Left forelimb (tissue), 1 donor: ENCODE measurements at regions not wholly inside any gene's neighbourhood (a gene's known extent, or its start where the extent isn't known, plus 50 kb on each side); places are given as distances from the start of the nearest gene placed in this dataset.
"Not testable (repeated sequence)": the region's sequence is repeated elsewhere in the genome, so short reads cannot be mapped to it uniquely, and the experiment has no call there.

Source experiments
- DNase-seq: peaks from one replicate; pipeline ENCODE4 v3.0.0-alpha.2; 2018; ENCODE audit warnings: low spot score

DNA sequence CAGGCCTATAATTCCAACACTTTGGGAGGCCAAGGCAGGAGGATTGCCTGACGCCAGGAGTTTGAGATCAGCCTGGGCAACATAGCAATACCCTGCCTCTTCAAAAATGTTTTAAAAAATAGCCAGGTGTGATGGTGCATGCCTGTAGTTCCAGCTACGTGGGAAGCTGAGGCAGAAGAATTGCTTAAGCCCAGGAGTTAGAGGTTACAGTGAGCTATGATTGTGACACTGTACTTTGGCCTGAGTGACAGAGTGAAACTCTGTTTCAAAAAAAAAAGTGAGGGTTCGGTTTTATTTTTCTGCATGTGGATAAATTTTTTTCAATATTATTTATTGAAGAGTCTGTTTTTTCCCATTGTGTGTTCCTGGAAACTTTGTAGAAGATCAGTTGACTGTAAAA, 208.1 kb downstream of the SLC4A3 start:
- DNase-seq: no peak

DNA sequence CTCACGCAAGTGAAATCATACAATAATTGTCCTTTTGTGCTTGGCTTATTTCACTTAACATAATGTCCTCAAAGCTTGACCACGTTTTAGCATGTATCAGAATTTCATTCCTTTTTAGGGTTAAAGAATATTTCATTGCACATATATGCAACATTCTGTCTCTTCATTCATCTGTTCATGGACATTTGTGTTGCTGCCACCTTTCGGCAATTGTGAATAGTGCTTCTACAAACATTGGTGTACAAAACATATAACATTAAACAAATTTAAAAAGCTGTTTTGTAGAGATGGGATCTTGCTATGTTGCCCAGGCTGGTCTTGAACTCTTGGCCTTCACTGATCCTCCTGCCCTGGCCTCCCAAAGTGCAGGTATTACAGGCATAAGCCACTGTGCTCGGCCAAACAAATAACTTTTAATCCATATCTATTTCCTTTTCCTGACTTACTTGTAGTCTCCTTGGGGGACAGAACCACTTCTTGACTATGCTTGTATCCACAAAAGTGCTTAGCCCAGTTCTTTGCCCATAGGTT, 209.3 kb downstream of the SLC4A3 start:
- DNase-seq: no peak

DNA sequence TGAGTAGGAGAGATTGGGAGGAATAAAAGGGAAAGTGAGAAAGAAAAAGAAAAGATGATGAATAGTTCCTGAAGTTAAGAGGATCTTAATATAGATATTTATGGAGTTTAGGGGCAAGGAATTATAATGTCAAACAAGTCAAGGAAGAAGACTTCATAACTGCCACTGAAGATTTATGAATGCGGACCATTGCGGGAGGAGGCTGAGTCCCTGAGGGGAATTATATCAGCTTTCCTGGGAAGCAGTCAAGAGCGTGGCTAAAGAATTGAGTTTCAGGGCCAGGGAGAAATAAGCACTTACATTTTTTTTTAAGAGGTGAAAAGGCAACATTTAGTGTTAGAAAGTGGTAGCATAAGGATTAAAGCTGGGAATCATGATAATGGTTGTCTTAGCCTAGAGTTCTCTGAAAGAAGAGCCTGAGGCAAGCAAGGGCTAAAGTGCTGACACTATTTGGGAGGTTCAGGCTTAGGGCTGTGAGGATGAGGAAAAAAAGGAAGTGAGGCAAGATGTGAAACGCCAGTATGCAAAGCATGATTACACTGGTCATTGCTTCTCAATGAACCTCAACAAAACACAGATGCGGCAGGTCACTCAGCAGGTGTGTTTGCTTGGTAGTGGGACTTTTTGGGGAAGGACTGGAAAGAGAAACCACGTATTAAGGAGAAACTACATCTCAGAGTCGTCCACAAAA, 217.1 kb downstream of the SLC4A3 start:
- no peak for DNase-seq

DNA sequence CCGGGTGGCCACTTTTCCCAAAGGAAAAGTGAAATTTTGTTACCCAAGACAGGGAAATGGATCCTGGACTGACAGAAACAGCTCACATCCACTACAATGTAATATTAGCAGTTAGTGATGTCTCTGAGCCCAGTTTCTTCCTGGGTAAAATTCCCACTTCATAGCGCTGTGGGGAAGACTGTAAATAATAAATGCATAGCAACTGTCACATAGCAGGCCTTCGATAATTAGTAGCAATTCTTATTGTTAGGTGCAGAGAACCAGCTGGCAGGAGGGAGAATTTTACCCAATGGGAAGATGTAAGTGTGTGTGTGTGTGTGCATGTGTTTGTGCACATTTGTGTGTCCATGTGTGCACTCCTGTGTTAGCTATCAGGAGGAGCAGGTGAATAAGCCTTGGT, 221.5 kb downstream of the SLC4A3 start:
- DNase-seq: no peak

DNA sequence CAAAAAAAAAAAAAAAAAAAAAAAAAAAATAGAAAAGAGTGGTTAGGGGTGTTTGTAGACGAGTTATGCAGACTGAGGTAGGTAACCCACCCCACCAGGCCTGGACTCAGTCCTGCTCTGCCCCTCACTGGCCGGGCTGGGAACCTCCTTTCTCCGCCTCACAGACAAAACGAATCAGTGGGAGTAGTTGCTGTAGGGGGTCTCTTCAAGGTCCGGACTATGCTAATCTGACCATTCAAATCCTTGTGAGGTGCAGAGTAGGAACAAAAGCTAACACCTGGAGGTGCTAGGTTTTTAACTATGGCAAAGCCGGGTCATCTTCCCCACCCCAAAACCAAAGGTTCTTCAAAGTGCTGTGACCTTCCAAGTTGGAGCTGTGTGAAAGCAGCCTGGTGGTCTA, 223.7 kb downstream of the SLC4A3 start:
- DNase-seq: no peak

DNA sequence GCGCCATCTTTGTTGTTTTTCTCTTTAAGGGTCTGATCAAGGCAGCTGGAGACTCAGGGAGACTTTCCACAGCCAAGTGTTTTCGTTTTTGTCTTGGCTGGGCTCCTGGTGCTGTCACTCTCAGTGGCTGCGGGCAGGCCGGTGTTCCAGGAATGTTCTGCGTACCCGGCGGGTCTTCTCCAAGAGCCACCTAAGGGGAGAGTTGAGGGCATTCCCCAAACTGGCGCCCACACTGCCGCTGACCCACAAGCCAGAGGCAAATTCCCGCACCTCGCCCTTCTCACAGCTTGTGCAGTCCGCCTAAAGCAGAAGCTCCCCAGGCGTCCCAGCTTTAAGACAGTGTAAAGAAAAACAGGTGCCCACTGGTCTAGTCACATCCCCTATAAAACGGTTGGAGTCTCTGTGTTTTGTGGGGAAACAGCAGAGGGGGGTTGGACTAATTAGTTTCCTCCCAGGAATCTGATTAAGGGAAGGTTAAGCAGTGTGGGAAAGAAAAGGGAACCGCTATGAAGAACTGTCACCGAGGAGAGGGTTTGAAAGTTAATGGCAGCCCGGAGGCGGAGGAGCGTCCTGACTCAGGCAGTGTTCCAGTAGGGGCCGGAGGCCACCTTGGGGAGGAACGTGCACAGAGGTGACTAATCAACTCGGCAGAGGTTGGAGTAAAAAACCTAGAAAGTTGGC, 224.5 kb downstream of the SLC4A3 start:
- no peak for DNase-seq

DNA sequence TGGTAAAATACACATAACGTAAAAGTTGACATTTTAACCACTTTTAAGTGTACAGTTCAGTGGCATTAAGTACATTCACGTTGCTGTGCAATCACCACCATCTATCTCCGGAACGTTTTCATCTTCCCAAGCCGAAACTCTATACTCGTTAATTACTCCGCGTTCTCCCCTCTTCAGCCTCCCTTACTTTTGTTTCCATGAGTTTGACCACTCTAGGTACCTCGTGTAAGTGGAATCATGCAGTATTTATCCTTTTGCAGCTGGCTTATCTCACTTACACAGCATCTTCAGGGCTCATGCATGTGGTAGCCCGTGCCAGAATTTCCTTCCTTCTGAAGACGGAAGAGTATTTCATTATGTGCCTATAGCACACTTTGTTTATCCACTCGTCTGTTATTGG, 225.2 kb downstream of the SLC4A3 start:
- no peak for DNase-seq

DNA sequence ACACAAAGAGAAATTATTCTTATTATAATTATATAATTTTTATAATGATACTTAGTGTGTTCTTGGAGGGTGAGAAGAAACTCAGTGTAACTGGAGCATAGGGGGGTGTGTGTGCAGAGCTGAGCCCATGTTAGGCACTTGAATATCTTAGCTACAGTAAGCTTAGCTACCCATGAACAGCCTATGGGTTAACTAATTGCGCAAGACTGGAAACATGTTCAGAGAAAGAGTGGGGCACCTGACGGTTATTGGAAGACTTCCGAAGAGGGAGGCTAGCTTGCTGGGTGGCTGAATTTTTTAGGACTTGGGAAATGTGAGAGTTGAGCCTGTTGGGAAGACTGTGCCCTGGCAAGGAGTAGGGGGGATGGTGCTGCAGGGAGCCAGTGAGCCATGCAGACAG, 229.2 kb downstream of the SLC4A3 start:
- no peak for DNase-seq

DNA sequence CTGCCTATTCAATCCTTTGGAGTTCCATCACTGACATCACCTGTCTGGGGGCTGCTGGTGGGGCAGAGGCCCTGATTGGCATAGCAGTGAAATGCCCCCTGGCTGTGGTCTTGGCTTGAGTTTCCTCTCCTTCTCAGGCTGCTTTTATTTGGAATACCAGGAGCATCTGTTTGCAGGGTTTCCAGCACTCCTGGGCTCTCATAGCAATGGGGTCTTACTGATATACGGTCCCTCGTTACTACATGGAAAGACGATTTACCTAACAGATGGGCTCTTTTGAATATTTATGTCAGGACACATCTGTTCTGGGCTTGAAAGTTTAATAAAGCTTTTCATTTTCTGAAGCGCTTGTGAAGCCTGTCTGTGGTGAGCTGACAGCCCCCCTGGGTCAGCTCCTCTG, 230.3 kb downstream of the SLC4A3 start:
- no peak for DNase-seq

DNA sequence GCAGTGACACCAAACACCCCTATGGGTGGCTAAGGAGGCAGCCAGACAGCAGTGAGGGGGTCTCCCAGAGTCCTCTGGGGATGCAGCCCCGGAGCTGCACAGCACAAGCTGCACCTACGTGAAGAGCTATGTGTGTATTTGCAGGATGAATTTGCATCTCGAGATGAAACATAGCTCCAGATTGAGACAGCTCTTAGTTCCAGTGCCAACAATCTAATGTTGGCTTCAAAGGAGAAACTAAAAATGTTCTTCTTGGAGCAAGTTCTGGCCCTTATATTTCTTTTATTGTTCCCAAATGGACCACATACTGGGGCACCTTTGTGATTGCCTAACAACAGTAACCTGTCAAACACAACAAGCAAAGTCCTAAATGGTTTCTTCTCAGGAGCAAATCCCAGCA, 233.9 kb downstream of the SLC4A3 start:
- no peak for DNase-seq

DNA sequence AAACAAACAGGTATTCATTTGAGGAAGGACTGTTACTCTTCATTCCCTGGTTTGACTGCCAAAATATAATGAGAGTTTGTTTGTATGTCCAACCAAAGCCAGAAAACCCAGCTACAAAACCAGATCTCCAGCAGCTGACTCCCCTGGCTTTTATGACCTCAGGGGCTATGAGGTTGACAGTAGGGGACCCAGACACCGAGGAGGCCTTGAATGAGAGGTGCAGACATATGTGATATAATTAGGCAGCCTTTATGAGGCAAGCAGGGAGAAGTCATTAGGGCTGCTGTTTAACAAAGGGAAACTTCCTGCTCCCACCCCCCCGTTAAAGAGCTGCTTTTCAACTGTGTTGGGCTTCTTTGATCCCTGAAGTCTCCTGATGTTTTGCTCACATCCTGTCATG, 236.7 kb downstream of the SLC4A3 start:
- no peak for DNase-seq

DNA sequence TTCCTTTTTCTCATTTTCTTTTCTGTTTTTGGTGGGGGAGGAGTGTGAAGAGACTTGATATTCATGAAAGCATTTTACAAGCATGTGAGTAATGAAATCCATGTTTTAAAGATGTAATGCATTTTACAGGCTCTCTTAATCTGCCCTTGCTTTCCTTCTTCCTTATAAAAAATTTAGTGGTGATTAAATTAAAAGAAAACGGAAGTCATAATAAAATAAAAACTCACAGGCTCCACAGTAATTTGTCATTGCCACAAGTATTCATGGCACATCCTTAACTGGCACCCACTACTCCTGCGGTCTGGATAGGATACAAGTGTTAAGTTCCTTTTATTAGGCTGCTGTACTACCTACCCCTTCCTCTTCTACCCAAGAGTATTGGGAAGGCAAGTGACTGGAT, 241.2 kb downstream of the SLC4A3 start:
- no peak for DNase-seq

DNA sequence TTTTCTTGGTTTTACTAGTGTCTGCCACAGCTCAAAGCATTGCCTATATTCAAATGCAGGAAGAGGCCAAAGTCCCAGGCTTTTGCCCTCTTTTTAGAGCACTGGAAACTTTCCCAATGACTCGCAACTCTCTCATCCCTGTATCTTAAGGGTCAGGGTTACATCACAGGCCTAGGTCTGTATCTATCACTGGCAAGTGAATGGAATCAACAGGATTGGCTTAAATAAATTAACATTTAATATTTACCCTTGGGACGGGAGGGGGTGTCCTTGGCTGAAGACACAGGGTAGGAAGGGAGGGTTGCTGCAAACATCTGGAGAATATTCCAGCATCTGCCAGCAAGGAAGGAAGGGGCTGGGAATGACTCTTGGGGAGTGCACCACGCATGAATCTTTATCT, 242.6 kb downstream of the SLC4A3 start:
- DNase-seq: no peak

DNA sequence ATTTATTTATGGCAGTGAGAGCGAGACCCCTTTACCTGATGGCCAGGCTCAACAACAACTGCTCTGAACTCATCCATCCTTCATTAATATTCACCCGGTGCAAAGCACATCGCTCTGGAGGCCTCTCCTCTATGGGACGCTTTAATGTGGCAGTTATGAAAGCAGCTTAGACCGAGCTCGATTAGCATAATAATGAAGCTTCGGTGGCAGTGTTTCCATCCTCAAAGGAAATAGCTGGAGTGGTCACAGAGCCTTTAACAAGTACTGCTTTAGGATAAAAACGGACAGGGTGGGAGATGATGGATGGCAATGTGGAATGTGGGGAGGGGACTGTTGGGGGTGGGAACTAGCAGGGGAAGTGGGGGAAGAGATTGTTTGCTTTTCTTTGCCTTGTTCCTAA, 243.9 kb downstream of the SLC4A3 start:
- DNase-seq: no peak

DNA sequence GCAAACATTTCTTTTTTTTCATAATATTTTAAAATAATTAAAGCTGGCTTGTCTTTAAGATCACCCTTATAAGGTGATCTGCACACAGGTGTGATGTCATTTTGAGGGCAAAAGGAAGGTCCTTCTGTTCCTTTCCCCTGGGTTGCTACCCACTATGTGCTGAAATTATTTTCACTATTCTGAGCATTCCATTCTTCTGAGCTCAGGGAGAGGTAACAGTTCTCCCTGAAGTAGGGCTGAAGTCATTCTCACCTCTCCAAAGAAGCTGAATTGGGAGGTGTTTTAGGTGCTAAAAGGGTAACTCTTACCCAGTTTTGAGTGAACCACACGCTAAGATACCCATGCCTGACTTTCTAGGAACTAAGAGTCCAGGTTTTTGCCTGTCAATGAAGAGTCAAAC, 247.6 kb downstream of the SLC4A3 start:
- no peak for DNase-seq

DNA sequence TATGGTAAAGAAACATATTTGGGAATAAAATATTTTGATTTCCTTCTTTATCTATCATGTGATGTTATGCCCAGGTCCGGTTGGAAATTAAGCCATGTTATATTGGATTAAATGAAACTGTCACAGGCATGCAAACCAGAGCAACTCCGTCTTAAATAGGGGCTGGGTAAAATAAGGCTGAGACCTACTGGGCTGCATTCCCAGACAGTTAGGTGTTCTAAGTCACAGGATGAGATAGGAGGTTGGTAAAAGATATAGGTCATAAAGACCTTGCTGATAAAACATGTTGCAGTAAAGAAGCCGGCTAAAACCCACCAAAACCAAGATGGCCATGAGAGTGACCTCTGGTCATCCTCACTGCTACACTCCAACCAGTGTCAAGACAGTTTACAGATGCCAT, 248.6 kb downstream of the SLC4A3 start:
- not testable (repeated sequence) for DNase-seq

DNA sequence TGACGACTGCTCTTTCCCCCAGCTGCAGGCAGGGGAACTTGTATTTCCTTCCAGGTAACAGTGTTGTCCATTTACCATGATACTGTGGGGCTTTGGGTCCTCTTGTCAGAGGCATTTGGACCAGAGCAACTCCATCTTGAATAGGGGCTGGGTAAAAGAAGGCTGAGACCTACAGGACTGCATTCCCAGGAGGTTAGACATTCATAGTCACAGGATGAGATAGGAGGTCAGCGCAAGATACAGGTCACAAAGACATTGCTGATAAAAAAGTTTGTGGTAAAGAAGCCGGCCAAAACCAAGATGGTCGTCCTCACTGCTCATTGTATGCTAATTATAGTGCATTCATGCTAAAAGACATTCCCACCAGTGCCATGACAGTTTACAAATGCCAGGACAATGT, 249.5 kb downstream of the SLC4A3 start:
- no peak for DNase-seq

DNA sequence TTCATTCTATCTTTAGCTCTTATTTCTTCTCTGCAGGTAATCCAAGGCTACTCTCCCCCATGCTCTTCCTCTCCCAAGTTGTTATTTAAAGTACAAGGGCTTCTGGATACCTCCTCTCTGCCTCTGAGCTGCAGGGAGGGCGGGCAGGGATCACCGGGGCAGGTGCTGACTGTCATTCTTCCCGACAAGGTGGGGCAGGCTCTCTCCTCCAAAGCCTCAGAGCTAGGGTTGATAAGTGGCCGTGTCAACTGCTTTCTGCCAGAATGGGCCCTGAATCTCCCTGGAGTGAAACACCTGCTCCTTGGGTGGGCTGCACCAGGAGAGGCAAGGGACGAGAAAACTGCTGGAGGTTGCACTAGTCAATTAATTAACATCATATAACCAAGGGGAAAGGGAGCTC, 250.3 kb downstream of the SLC4A3 start:
- DNase-seq: no peak

DNA sequence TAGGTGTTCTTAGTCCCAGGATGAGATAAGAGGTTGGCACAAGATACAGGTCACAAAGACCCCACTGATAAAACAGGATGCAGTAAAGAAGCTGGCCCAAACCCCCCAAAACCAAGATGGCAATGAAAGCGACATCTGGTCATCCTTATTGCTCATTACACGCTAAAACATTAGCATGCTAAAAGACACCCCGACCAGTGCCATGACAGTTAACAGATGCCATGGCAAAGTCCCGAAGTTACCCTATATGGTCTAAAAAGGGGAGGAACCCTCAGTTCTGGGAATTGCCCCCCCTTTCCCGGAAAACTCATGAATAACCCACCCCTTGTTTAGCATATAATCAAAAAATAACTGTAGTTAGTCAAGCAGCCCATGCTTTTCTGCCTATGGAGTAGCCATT, 251.1 kb downstream of the SLC4A3 start:
- no peak for DNase-seq

DNA sequence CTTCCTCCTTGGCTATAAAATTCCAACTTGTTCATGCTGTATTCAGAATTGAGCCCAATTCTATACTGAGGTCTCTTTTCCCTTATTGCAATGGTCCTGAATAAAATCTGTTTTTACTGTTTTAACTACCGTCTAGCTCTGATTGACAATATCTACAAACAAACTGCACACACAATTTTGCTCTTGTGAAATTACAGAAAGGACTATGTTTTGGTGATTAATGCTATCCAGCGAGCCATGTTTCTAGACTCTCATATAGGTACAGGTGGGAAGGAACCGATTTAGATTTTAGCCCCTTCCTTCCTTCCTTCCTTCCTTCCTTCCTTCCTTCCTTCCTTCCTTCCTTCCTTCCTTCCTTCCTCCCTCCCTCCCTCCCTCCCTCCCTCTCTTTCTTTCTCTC, 254.4 kb downstream of the SLC4A3 start:
- no peak for DNase-seq

DNA sequence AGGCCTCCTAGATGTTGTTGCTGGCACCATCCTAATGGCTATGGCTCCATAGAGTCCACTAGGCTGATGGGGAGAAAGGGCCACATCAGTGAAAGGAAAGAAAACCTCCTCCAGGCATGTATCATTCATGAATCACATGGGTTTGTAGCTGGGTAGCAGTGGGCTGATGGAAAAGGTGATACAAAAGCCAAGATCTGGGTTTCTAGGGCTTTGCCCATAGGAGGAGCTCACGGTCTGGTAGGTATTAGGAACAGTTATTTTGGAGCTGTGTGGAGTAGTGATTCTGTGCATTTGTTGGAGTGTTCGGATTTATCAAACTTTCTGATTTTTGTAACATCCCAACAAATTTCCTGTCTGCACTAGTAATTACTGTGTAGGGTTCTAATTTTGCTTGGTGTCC, 259.2 kb downstream of the SLC4A3 start:
- DNase-seq: no peak

DNA sequence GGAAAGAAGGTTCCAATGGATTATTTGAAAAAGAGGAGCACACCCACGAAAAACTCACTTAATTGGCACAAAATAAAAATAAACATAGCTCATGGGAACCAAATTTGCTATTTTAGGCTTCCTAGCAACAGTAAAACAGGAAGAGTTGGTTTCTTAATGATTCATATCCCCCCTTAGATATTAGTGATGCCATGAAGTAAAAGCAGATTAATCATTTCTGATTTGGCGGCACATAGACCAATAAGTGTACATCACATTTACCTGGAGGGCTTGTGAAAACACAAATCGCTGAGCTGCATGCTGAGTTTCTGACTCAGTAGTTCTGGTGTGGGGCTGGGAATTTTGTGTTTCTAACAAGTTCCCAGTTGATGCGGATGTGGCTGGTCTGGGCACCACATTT, 260.4 kb downstream of the SLC4A3 start:
- no peak for DNase-seq

DNA sequence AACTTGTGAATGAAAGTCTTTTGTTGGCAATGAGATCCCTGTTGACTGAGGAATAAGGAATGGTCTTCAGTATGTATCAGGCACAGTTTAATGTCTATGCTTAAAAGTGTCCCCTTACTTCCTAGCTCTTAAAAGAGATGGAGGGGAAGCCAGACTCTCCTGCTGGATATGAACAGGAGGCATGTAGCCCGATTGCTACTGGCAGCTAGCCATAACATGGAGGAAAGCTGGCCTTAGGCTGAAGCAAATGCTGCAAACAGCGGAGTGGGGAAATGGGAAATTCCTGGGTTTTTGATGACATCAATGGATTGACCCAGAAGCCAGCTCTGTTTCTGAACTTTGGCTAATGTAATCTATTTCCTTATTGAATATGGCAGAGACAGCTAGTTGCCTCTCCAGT, 266.1 kb downstream of the SLC4A3 start:
- no peak for DNase-seq

DNA sequence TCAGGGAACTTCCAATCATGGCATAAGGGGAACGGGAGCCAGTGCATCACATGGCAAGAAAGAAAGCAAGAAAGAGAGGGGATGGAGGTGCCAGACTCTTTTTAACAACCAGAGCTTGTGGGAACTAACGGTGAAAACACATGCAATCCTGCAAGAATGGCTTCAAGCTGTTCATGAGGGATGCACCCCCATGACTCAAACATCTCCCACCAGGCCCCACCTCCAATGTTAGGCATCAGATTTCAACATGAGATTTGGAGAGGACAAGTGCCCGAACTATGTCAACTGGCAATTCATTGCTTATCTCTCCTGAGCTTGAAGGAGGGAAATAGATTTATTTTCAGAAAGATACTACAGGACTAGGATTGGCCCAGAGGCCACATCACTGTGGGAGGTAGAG, 270.0 kb downstream of the SLC4A3 start:
- DNase-seq: no peak
